HG03066 (cell line): ENCODE measurements at regions not wholly inside any gene's neighbourhood (a gene's known extent, or its start where the extent isn't known, plus 50 kb on each side); places are given as distances from the start of the nearest gene placed in this dataset.

Source experiments
- ATAC-seq: cut with Tn5 transposase; IDR thresholded peaks from one replicate; pipeline ENCODE4 v1.9.1; 2021; ENCODE audit warnings: low read depth; ENCODE audit not compliant: unreplicated experiment

DNA sequence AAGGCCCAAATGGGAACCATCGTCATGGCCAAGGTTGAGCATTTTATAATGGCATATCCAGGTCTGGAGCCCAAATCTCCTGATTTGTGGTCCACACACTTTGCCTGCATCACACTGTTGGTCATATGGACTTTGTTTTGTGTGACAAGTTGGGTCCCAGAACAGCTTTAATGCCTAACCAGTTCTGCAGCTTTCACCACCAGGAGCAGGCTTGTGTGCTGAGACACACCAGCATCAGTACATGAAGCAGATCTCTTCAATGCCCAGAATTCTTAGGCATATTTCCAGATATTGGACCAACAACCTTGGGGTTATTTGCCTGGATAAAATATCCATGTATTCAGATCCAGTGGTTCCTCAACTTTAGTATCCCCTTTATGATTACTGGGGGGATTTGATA lies 371.3 kb downstream of the FBXW7 start:
- no peak for ATAC-seq

DNA sequence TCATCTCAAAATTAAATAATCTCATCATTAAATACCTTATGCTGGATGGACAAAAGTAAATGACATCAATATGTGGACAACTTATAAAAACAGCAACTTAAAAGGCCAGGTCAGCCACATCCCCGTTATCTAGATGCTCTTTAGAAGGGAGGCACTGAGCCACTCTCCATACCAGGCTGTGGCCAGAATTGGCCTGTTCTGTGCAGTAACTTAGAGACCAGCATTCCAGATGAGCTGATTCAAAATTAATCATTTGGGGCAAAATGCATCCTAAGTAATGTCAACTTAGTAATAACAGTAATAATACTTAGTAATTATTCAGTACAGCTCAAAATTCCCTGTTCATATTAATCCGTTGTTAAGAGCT lies 373.6 kb downstream of the FBXW7 start:
- no peak for ATAC-seq

- ATAC-seq = no peak
Observed at GRCh38 chr4:152161676-152162330, 374.1 kb downstream of the FBXW7 start.

- ATAC-seq = no peak
Observed at GRCh38 chr4:152160225-152160800, 375.6 kb downstream of the FBXW7 start.

DNA sequence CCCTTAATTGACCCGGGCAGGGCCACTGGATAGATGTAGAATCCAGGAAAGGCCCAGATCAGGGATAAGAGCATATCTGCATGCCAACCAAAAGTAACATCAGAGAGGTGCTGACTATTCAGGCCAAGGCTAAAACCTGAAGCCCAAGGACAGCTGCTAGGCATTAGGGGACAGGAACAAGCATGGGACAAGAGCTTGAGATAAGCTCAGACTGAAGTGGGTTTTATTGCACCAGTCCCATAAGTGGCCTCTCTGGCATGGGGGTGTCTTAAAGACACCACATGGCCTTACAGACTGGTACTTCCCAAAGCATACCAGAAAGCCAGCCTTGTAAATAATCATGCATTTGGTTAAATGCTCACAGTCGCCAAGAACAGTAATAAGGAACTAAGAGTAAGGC lies 376.1 kb downstream of the FBXW7 start:
- ATAC-seq = no peak

DNA sequence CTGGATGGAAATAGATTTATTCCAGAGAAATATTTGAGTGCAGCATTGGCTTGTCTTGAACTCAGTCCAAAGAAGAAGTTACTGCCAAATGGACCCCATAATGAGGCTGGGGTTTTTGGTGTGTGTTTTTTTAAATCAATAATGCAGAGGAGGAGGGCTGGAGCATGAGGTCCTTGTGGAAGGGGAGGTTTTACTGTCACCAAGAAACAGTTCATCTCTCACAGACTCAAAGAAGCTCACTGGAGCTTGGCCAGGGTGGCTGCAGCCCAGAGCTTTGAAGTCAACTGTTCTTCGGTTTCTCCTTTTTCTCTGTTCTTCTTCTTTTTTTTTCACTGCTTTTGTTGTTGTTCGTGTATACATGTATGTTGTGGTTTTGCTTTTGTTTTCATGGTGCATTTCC lies 377.7 kb downstream of the FBXW7 start:
- ATAC-seq = no peak

- no peak for ATAC-seq
Observed at GRCh38 chr4:152157629-152158028, 378.3 kb downstream of the FBXW7 start.

- ATAC-seq = no peak
Observed at GRCh38 chr4:152156442-152156841, 379.4 kb downstream of the FBXW7 start.

DNA sequence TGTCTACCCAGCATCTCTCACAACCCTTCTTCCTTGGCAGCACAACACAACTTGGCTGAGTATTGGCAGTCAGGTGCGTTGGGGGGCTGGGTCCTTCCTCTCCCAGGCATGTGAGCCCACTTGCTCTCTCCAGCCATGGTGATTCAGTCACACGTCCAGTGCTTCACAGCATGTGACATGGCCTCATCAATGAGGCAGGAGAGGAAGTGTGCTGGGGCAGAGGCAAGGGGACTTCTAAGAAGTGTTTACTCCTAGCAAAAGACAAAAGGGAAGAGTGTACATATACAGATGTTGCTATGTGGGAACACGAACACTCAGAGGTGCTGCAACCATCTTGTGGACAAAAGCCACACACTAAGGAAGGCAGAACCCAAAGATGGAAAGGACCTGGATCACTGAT lies 380.8 kb downstream of the FBXW7 start:
- no peak for ATAC-seq

DNA sequence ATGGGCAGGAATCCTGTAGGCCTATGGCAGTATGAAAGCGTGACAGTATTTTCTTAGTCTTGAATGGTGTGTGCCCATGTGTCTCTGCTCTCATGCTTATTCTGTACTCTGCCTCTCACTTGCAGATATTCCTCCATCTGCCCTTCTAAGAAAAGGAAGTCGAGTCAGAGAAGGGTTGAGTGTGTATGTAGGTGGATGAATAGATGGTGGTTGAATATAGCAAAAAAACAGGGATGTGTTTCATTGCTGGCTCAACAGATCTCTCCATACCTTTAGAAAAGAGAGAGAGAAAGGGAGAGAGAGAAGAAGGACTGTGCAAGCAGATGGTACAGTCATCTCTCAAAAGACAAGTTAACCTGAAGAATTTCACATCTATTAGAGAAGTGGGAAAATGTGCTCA lies 381.5 kb downstream of the FBXW7 start:
- no peak for ATAC-seq

GRCh38 chr4:152153476-152154270 lies 382.2 kb downstream of the FBXW7 start:
- no peak for ATAC-seq

DNA sequence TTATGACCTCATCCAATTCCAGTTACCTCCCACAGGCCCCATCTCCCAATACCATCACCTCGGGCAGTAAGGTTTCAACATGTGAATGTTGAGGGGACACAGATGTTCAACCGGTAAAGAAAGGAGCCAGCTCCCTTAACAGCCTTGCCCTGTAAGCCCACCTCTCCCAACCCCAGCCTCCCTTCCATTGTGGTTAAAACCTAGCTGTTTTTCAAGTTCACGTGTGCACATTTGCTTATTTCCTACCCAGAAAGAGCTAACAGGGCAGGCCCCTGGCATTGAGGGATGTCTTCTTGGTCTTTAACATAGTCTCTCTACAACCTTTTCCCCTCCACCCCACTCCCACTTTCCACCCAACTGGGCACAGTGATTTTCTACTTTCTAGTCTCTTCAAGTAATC lies 385.7 kb downstream of the FBXW7 start:
- ATAC-seq = no peak

DNA sequence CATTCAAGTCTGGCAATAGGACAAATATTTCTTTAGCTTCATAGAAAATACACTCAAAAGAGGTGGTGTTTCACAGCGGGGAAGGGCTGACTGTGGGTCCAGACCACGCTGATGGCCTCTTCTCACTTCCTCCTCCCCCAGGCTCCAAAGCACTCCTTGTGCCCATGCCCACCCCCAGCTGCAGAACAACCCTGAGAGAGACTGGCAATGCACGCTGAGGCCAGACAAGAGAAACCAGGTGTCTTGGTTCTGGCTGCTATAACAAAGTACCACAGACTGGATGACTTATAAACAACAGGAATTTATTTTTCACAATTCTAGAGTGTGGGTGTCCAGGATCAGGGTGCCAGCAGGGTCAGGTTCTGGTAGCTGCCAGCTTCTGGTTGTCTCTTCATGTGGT lies 386.1 kb downstream of the FBXW7 start:
- no peak for ATAC-seq

DNA sequence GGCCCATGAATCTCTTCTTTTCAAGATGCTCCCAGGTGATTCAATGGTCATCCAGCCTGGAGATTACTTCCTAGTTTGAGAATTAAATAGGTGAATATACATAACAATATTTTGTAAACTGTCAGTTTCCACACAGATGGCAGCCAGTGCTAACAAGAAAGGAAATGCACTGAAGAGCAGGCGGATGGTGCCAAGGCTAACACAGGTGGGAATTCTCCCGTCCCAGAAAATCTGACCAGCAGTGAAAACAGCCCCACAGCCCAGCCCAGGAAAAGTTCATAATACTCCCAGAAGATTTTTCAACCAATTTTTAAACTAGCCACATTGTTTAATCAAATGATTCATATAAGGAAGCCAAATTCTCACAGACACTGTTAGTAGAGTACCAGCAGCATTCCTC lies 387.2 kb upstream of the GATB start:
- no peak for ATAC-seq

DNA sequence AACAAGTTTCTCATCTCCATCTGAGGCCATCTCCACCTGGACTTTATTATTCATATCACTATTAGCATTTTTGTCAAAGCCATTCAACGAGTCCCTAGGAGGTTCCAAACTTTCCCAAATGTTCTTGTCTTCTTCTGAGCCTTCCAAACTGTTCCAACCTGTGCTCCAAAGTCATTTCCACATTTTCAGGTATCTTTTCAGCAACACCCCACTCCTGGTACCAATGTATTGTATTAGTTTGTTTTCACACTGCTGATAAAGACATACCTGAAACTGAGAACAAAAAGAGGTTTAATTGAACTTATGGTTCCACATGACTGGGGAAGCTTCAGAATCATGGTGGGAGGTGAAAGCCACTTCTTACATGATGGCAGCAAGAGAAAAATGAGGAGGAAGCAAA lies 385.4 kb upstream of the GATB start:
- no peak for ATAC-seq

DNA sequence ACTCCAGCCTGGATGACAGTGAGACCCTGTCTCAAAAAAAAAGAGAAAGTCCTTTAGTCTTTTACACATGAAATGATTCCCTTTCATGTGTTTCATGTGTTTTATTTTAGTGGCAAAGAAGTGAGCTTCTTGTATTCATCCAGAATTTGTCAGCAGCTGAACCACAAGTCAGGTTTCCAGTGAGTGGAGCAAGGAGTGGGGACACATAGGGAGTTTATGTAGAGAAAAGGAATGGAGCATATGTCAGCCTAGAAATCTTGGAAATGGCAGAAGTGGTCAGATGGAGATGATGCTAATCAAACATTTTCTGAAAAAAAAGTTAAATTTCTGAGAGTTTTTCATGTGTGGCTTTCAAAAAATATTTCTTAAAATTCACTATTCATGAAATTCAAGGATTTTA lies 383.0 kb upstream of the GATB start:
- no peak for ATAC-seq

GRCh38 chr4:152138451-152138850 lies 377.6 kb upstream of the GATB start:
- ATAC-seq = no peak

- no peak for ATAC-seq
Observed at GRCh38 chr4:152132776-152133175, 372.0 kb upstream of the GATB start.

DNA sequence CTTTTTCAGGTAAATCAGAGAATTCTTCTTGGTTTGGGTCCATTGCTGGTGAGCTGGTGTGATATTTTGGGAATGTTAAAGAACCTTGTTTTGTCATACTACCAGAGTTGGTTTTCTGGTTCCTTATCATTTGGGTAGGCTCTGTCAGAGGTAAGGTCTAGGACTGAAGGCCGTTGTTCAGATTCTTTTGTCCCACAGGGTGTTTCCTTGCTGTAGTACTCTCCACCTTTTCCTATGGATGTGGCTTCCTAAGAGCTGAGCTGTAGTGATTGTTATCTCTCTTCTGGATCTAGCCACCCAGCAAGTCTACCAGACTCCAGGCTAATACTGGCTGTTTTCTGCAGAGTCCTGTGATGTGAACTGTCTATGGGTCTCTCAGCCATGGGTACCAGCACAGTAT lies 367.5 kb upstream of the GATB start:
- ATAC-seq = no peak

DNA sequence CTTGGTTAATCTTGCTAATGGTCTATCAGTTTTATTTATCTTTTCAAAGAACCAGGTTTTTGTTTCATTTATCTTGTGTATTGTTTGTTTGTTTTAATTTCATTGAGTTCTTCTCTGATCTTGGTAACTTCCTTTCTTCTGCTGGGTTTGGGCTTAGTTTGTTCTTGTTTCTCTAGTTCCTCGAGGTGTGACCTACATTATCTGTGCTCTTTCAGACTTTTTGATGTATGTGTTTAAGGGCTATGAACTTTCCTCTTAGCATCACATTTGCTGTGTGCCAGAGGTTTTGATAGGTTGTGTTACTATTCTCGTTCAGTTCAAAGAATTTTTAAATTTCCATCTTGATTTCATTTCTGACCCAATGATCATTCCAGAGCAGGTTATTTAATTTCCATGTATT lies 365.4 kb upstream of the GATB start:
- ATAC-seq = no peak

GRCh38 chr4:152118819-152119553 lies 358.2 kb upstream of the GATB start:
- no peak for ATAC-seq
